Activated CD8-positive, alpha-beta T cell treated with anti-CD3 and anti-CD28 coated beads, Interleukin-2, amount 10 ng/mL, durations not matched to agents 7 days and 5 days (primary cell): ENCODE measurements at regions not wholly inside any gene's neighbourhood (a gene's known extent, or its start where the extent isn't known, plus 50 kb on each side); places are given as distances from the start of the nearest gene placed in this dataset.
"Not testable (repeated sequence)": the region's sequence is repeated elsewhere in the genome, so short reads cannot be mapped to it uniquely, and the experiment has no call there.

Experiments used
- ATAC-seq: fragments of 150-1000 bp; cut with Tn5 transposase; one replicate; pipeline ENCODE4 v1.10.0; 2021; ENCODE audit warnings: moderate library complexity
- CTCF ChIA-PET: fragments of 350-600 bp; sonication (Branson Sonifier 250); formaldehyde crosslinking; loops from one replicate; lab custom pipeline; 2021; ENCODE audit warnings: antibody characterized with exemption; lab: Charles Lee
- POLR2A ChIA-PET: fragments of 350-600 bp; sonication (Branson Sonifier 250); formaldehyde crosslinking; loops from one replicate; lab custom pipeline; 2021; ENCODE audit warnings: antibody characterized with exemption; lab: Charles Lee
- DNase-seq: peaks from one replicate; pipeline ENCODE4 v3.0.0-alpha.2; 2020
- H3K27ac Mint-ChIP-seq: one replicate; pipeline ENCODE4 v1.8.0; 2021; ENCODE audit warnings: mild to moderate bottlenecking, mixed read lengths
- H3K27me3 Mint-ChIP-seq: one replicate; pipeline ENCODE4 v1.8.0; 2021; ENCODE audit warnings: low read depth, mixed read lengths
- H3K36me3 Mint-ChIP-seq: one replicate; pipeline ENCODE4 v1.8.0; 2021; ENCODE audit warnings: low read depth, mixed read lengths
- H3K4me1 Mint-ChIP-seq: one replicate; pipeline ENCODE4 v1.8.0; 2021; ENCODE audit warnings: low read depth, mixed read lengths
- H3K4me3 Mint-ChIP-seq: one replicate; pipeline ENCODE4 v1.8.0; 2021; ENCODE audit warnings: mild to moderate bottlenecking, mixed read lengths
- H3K9me3 Mint-ChIP-seq: one replicate; pipeline ENCODE4 v1.8.0; 2022; ENCODE audit warnings: mixed read lengths; ENCODE audit not compliant: insufficient read depth

GRCh38 chr4:33080275-33080674 lies 2360.1 kb downstream of the PCDH7 start:
- DNase-seq (no peak), ATAC-seq (no peak)
- Mint-ChIP-seq H3K27ac (no peak overlapping the region), H3K4me3 (no peak overlapping the region), H3K36me3 (no peaks in the 10 kb centered on the region), H3K27me3 (no peaks in the 10 kb centered on the region), H3K9me3 (peaks cover 4% of the 10 kb centered on the region), H3K4me1 (no peaks in the 10 kb centered on the region)
- CTCF ChIA-PET, result no interaction called here
- POLR2A ChIA-PET, result no interaction called here

GRCh38 chr4:33085709-33086108 lies 2365.5 kb downstream of the PCDH7 start:
- Mint-ChIP-seq H3K27me3 (no peaks in the 10 kb centered on the region), H3K9me3 (peaks cover 4% of the 10 kb centered on the region), H3K4me3 (no peak overlapping the region), H3K36me3 (no peaks in the 10 kb centered on the region), H3K27ac (no peak overlapping the region), H3K4me1 (no peaks in the 10 kb centered on the region)
- ATAC-seq (no peak), DNase-seq (no peak)
- ChIA-PET POLR2A (no interaction called here), CTCF (no interaction called here)

GRCh38 chr4:33086331-33086925 lies 2366.3 kb downstream of the PCDH7 start:
- DNase-seq (no peak), ATAC-seq (no peak)
- Mint-ChIP-seq H3K4me1 (no peaks in the 10 kb centered on the region), H3K27me3 (no peaks in the 10 kb centered on the region), H3K4me3 (no peak overlapping the region), H3K27ac (no peak overlapping the region), H3K36me3 (no peaks in the 10 kb centered on the region), H3K9me3 (peaks cover 4% of the 10 kb centered on the region)
- POLR2A ChIA-PET, result no interaction called here
- CTCF ChIA-PET, result no interaction called here

GRCh38 chr4:33088713-33089112 lies 2368.5 kb downstream of the PCDH7 start:
- CTCF ChIA-PET, result no interaction called here
- Mint-ChIP-seq H3K27ac (no peak overlapping the region), H3K9me3 (no peaks in the 10 kb centered on the region), H3K27me3 (no peaks in the 10 kb centered on the region), H3K4me1 (no peaks in the 10 kb centered on the region), H3K4me3 (no peak overlapping the region), H3K36me3 (no peaks in the 10 kb centered on the region)
- DNase-seq (no peak), ATAC-seq (no peak)
- POLR2A ChIA-PET, result no interaction called here

GRCh38 chr4:33090910-33091309 lies 2370.7 kb downstream of the PCDH7 start:
- ATAC-seq (no peak), DNase-seq (no peak)
- H3K4me3 Mint-ChIP-seq, result no peak overlapping the region
- no peaks in the 10 kb centered on the region for H3K4me1 Mint-ChIP-seq
- no peak overlapping the region for H3K27ac Mint-ChIP-seq
- no peaks in the 10 kb centered on the region for H3K9me3 Mint-ChIP-seq
- ChIA-PET POLR2A (no interaction called here), CTCF (no interaction called here)
- no peaks in the 10 kb centered on the region for H3K27me3 Mint-ChIP-seq
- H3K36me3 Mint-ChIP-seq, result no peaks in the 10 kb centered on the region

- no peak for DNase-seq
- Mint-ChIP-seq H3K27me3 (no peaks in the 10 kb centered on the region), H3K36me3 (no peaks in the 10 kb centered on the region), H3K9me3 (no peaks in the 10 kb centered on the region), H3K4me1 (no peaks in the 10 kb centered on the region), H3K4me3 (no peak overlapping the region), H3K27ac (no peak overlapping the region)
- no peak for ATAC-seq
- POLR2A ChIA-PET, result no interaction called here
- CTCF ChIA-PET, result no interaction called here
Observed at GRCh38 chr4:33091961-33092360, 2371.8 kb downstream of the PCDH7 start.

GRCh38 chr4:33104273-33104672 lies 2384.1 kb downstream of the PCDH7 start:
- CTCF ChIA-PET, result no interaction called here
- POLR2A ChIA-PET, result no interaction called here
- Mint-ChIP-seq H3K4me1 (no peaks in the 10 kb centered on the region), H3K27me3 (no peaks in the 10 kb centered on the region), H3K9me3 (peaks cover 15% of the 10 kb centered on the region), H3K27ac (no peak overlapping the region), H3K4me3 (no peak overlapping the region), H3K36me3 (no peaks in the 10 kb centered on the region)
- DNase-seq (no peak), ATAC-seq (no peak)

- ChIA-PET CTCF (no interaction called here), POLR2A (no interaction called here)
- Mint-ChIP-seq H3K36me3 (no peaks in the 10 kb centered on the region), H3K27me3 (no peaks in the 10 kb centered on the region), H3K4me3 (no peak overlapping the region), H3K27ac (no peak overlapping the region), H3K9me3 (peaks cover 19% of the 10 kb centered on the region), H3K4me1 (no peaks in the 10 kb centered on the region)
- ATAC-seq (no peak), DNase-seq (no peak)
Observed at GRCh38 chr4:33107814-33108213, 2387.6 kb downstream of the PCDH7 start.

GRCh38 chr4:33111117-33111516 lies 2390.9 kb downstream of the PCDH7 start:
- DNase-seq, result no peak
- Mint-ChIP-seq H3K27ac (no peak overlapping the region), H3K4me3 (no peak overlapping the region), H3K4me1 (no peaks in the 10 kb centered on the region), H3K36me3 (no peaks in the 10 kb centered on the region), H3K9me3 (peaks cover 26% of the 10 kb centered on the region), H3K27me3 (no peaks in the 10 kb centered on the region)
- CTCF ChIA-PET, result no interaction called here
- POLR2A ChIA-PET, result no interaction called here
- no peak for ATAC-seq

- POLR2A ChIA-PET, result no interaction called here
- H3K36me3 Mint-ChIP-seq, result no peaks in the 10 kb centered on the region
- no peak for ATAC-seq
- H3K4me3 Mint-ChIP-seq, result no peak overlapping the region
- CTCF ChIA-PET, result no interaction called here
- no peak overlapping the region for H3K27ac Mint-ChIP-seq
- peaks cover 26% of the 10 kb centered on the region for H3K9me3 Mint-ChIP-seq
- no peak for DNase-seq
- H3K27me3 Mint-ChIP-seq, result no peaks in the 10 kb centered on the region
- no peaks in the 10 kb centered on the region for H3K4me1 Mint-ChIP-seq
Observed at GRCh38 chr4:33116871-33117270, 2396.7 kb downstream of the PCDH7 start.

GRCh38 chr4:33126002-33126401 lies 2405.8 kb downstream of the PCDH7 start:
- ChIA-PET CTCF (no interaction called here), POLR2A (no interaction called here)
- Mint-ChIP-seq H3K9me3 (peaks cover 4% of the 10 kb centered on the region), H3K27ac (no peak overlapping the region), H3K36me3 (no peaks in the 10 kb centered on the region), H3K27me3 (no peaks in the 10 kb centered on the region), H3K4me3 (no peak overlapping the region), H3K4me1 (no peaks in the 10 kb centered on the region)
- no peak for ATAC-seq
- no peak for DNase-seq

- CTCF ChIA-PET, H3K9me3 Mint-ChIP-seq, POLR2A ChIA-PET, DNase-seq, H3K36me3 Mint-ChIP-seq, H3K4me3 Mint-ChIP-seq, H3K27me3 Mint-ChIP-seq, H3K27ac Mint-ChIP-seq, H3K4me1 Mint-ChIP-seq, ATAC-seq: not testable (repeated sequence)
Observed at GRCh38 chr4:33130662-33131061, 2410.5 kb downstream of the PCDH7 start.

GRCh38 chr4:33133723-33134122 lies 2413.6 kb downstream of the PCDH7 start:
- ChIA-PET POLR2A (no interaction called here), CTCF (no interaction called here)
- no peak overlapping the region for H3K27ac Mint-ChIP-seq
- no peaks in the 10 kb centered on the region for H3K4me1 Mint-ChIP-seq
- no peaks in the 10 kb centered on the region for H3K9me3 Mint-ChIP-seq
- ATAC-seq, result no peak
- H3K36me3 Mint-ChIP-seq, result no peaks in the 10 kb centered on the region
- no peak for DNase-seq
- H3K27me3 Mint-ChIP-seq, result no peaks in the 10 kb centered on the region
- H3K4me3 Mint-ChIP-seq, result no peak overlapping the region
